SK-N-SH treated with all-trans-retinoic acid at 6 μM for 48 hours (cell line): ENCODE measurements at regions not wholly inside any gene's neighbourhood (a gene's known extent, or its start where the extent isn't known, plus 50 kb on each side); places are given as distances from the start of the nearest gene placed in this dataset.

Experiments used
- ATAC-seq: fragments of 200-7000 bp; cut with Tn5 transposase; 3 replicates; pipeline ENCODE4 v1.9.1; 2020; ENCODE audit warnings: mild to moderate bottlenecking, moderate library complexity
- ARNTL ChIP-seq: fragments of 450-650 bp; formaldehyde crosslinking; IDR thresholded peaks from 2 replicates; pipeline ENCODE4 v1.5.0; 2020; ENCODE audit warnings: low read depth, mild to moderate bottlenecking, moderate library complexity, borderline replicate concordance
- BACH2 ChIP-seq: fragments of 250-450 bp; sonication (Bioruptor Pico); IDR thresholded peaks from 2 replicates; pipeline ENCODE4 v1.9.0; 2021; ENCODE audit warnings: mild to moderate bottlenecking, borderline replicate concordance
- CREB5 ChIP-seq: fragments of 250-450 bp; sonication (Bioruptor Pico); IDR thresholded peaks from 2 replicates; pipeline ENCODE4 v1.5.1; 2020; ENCODE audit warnings: low read depth, mild to moderate bottlenecking, moderate library complexity
- CSDC2 ChIP-seq: fragments of 250-450 bp; sonication (Bioruptor Pico); IDR thresholded peaks from 2 replicates; pipeline ENCODE4 v1.5.0; 2020; ENCODE audit warnings: mild to moderate bottlenecking, moderate library complexity
- ESRRG ChIP-seq: fragments of 250-450 bp; sonication (Bioruptor Pico); IDR thresholded peaks from 2 replicates; pipeline ENCODE4 v1.6.1; 2021; ENCODE audit warnings: mild to moderate bottlenecking
- GLIS3 ChIP-seq: fragments of 250-450 bp; sonication (Bioruptor Pico); IDR thresholded peaks from 2 replicates; pipeline ENCODE4 v1.5.0; 2020; ENCODE audit warnings: mild to moderate bottlenecking, moderate library complexity
- ISL1 ChIP-seq: fragments of 250-450 bp; sonication (Bioruptor Pico); IDR thresholded peaks from 2 replicates; pipeline ENCODE4 v2.1.2; 2022; ENCODE audit warnings: mild to moderate bottlenecking, moderate library complexity
- OSR1 ChIP-seq: fragments of 250-450 bp; sonication (Bioruptor Pico); IDR thresholded peaks from 2 replicates; pipeline ENCODE4 v1.8.0; 2022; ENCODE audit warnings: moderate library complexity, mild to moderate bottlenecking, inconsistent platforms
- POU6F1 ChIP-seq: fragments of 250-450 bp; sonication (Bioruptor Pico); IDR thresholded peaks from 2 replicates; pipeline ENCODE4 v1.8.0; 2021; ENCODE audit warnings: low read depth, mild to moderate bottlenecking, moderate library complexity, borderline replicate concordance
- PPARA ChIP-seq: fragments of 250-450 bp; sonication (Bioruptor Pico); IDR thresholded peaks from 2 replicates; pipeline ENCODE4 v1.5.0; 2020; ENCODE audit warnings: mild to moderate bottlenecking, borderline replicate concordance
- RARB ChIP-seq: fragments of 250-450 bp; sonication (Bioruptor Pico); IDR thresholded peaks from 2 replicates; pipeline ENCODE4 v1.8.0; 2021; ENCODE audit warnings: mild to moderate bottlenecking, moderate library complexity
- SNAI2 ChIP-seq: fragments of 250-450 bp; sonication (Bioruptor Pico); IDR thresholded peaks from 2 replicates; pipeline ENCODE4 v1.5.0; 2020; ENCODE audit warnings: mild to moderate bottlenecking, moderate library complexity
- TCF4 ChIP-seq: fragments of 250-450 bp; sonication (Bioruptor Pico); IDR thresholded peaks from 2 replicates; pipeline ENCODE4 v1.8.0; 2021; ENCODE audit warnings: mild to moderate bottlenecking, moderate library complexity, borderline replicate concordance
- ZC3H10 ChIP-seq: fragments of 250-450 bp; sonication (Bioruptor Pico); IDR thresholded peaks from 2 replicates; pipeline ENCODE4 v1.5.1; 2021; ENCODE audit warnings: mild to moderate bottlenecking, moderate library complexity
- ZFP3 ChIP-seq: fragments of 250-450 bp; sonication (Bioruptor Pico); IDR thresholded peaks from 2 replicates; pipeline ENCODE4 v1.5.0; 2020; ENCODE audit warnings: mild to moderate bottlenecking, moderate library complexity
- ZFP30 ChIP-seq: fragments of 450-650 bp; formaldehyde crosslinking; IDR thresholded peaks from 2 replicates; pipeline ENCODE4 v1.5.0; 2022; ENCODE audit warnings: mild to moderate bottlenecking, moderate library complexity
- ZNF565 ChIP-seq: fragments of 450-650 bp; formaldehyde crosslinking; conservative IDR thresholded peaks from 2 replicates; pipeline ENCODE4 v1.5.0; 2020; ENCODE audit warnings: low read depth, mild to moderate bottlenecking, moderate library complexity
- ZNF70 ChIP-seq: fragments of 450-650 bp; formaldehyde crosslinking; IDR thresholded peaks from 2 replicates; pipeline ENCODE4 v1.5.0; 2020; ENCODE audit warnings: mild to moderate bottlenecking, moderate library complexity
- ZNF8 ChIP-seq: fragments of 450-650 bp; formaldehyde crosslinking; IDR thresholded peaks from 2 replicates; pipeline ENCODE4 v1.5.0; 2020; ENCODE audit warnings: mild to moderate bottlenecking, moderate library complexity
- TF ChIP-seq, protein P1 (sequence below): fragments of 250-450 bp; sonication (Bioruptor Pico); IDR thresholded peaks from 2 replicates; pipeline ENCODE4 v1.5.1; 2021; ENCODE audit warnings: mild to moderate bottlenecking, moderate library complexity
- TF ChIP-seq, protein P2 (sequence below): fragments of 250-450 bp; sonication (Bioruptor Pico); IDR thresholded peaks from 2 replicates; pipeline ENCODE4 v1.5.0; 2020; ENCODE audit warnings: mild to moderate bottlenecking, moderate library complexity

- TF ChIP-seq OSR1 (CRISPR knock-in tag) (no peak), ZNF8 (CRISPR knock-in tag) (no peak), CSDC2 (no peak), RARB (CRISPR knock-in tag) (no peak), SNAI2 (no peak), PPARA (no peak), ZC3H10 (no peak)
These were observed 1374.4 kb upstream of the GJE1 start (continued) for GRCh38 chr6:140758169-140758877.

DNA sequence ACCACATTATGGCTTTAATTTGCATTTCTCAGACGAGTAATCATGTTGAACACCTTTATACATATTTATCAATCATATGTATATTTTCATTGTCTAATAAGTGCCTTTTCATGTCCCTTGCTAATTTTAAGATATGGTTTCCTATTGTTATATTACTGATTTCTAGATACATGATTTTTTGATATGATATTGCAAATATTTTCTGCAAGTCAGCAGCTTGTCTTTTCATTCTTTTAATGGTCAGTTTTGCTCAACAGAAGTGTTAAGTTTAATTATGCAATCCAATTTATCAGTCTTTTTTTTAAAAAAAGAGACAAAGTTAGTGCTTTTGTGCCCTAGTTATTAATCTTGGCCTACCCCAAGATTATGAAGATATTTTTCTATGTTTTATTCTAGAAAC, 1377.8 kb upstream of the CITED2 start:
- ATAC-seq, result no peak
- TF ChIP-seq SNAI2 (no peak), OSR1 (CRISPR knock-in tag) (no peak), GLIS3 (CRISPR knock-in tag) (no peak), RARB (CRISPR knock-in tag) (no peak), BACH2 (CRISPR knock-in tag) (no peak)

DNA sequence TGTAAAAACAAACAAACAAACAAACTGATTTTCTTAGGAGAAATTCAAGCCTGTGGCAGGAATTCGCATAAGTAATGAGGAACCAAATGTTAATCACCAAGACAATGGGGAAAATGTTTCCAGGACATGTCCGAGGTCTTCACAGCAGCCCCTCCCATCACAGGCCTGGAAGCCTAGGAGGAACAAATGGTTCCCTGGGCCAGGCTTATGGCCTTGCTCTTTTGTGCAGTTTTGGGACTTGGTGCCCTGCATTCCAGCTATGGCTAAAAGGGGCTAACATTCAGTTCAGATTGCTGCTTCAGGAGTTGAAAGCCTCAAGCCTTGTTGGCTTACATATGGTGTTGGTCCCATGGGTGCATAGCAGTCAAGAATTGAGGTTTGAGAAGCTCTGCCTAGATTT, 1372.7 kb upstream of the CITED2 start:
- ATAC-seq, result no peak
- TF ChIP-seq, protein P1, sequence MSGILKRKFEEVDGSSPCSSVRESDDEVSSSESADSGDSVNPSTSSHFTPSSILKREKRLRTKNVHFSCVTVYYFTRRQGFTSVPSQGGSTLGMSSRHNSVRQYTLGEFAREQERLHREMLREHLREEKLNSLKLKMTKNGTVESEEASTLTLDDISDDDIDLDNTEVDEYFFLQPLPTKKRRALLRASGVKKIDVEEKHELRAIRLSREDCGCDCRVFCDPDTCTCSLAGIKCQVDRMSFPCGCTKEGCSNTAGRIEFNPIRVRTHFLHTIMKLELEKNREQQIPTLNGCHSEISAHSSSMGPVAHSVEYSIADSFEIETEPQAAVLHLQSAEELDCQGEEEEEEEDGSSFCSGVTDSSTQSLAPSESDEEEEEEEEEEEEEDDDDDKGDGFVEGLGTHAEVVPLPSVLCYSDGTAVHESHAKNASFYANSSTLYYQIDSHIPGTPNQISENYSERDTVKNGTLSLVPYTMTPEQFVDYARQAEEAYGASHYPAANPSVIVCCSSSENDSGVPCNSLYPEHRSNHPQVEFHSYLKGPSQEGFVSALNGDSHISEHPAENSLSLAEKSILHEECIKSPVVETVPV (CRISPR knock-in tag), result no peak
- TF ChIP-seq ZFP30 (CRISPR knock-in tag), result no peak
- TF ChIP-seq SNAI2, result no peak
- no peak for TF ChIP-seq ZNF565 (CRISPR knock-in tag)
- no peak for TF ChIP-seq ISL1 (CRISPR knock-in tag)
- no peak for TF ChIP-seq CREB5
- TF ChIP-seq ZC3H10, result no peak
- no peak for TF ChIP-seq ZFP3 (CRISPR knock-in tag)
- no peak for TF ChIP-seq ZNF8 (CRISPR knock-in tag)
- TF ChIP-seq, protein P2, sequence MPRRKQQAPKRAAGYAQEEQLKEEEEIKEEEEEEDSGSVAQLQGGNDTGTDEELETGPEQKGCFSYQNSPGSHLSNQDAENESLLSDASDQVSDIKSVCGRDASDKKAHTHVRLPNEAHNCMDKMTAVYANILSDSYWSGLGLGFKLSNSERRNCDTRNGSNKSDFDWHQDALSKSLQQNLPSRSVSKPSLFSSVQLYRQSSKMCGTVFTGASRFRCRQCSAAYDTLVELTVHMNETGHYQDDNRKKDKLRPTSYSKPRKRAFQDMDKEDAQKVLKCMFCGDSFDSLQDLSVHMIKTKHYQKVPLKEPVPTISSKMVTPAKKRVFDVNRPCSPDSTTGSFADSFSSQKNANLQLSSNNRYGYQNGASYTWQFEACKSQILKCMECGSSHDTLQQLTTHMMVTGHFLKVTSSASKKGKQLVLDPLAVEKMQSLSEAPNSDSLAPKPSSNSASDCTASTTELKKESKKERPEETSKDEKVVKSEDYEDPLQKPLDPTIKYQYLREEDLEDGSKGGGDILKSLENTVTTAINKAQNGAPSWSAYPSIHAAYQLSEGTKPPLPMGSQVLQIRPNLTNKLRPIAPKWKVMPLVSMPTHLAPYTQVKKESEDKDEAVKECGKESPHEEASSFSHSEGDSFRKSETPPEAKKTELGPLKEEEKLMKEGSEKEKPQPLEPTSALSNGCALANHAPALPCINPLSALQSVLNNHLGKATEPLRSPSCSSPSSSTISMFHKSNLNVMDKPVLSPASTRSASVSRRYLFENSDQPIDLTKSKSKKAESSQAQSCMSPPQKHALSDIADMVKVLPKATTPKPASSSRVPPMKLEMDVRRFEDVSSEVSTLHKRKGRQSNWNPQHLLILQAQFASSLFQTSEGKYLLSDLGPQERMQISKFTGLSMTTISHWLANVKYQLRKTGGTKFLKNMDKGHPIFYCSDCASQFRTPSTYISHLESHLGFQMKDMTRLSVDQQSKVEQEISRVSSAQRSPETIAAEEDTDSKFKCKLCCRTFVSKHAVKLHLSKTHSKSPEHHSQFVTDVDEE (CRISPR knock-in tag), result no peak
- TF ChIP-seq RARB (CRISPR knock-in tag), result no peak
- TF ChIP-seq POU6F1 (CRISPR knock-in tag), result no peak
- TF ChIP-seq ZNF70 (CRISPR knock-in tag), result no peak
- TF ChIP-seq ARNTL, result no peak
- TF ChIP-seq TCF4 (CRISPR knock-in tag), result no peak
- no peak for TF ChIP-seq ESRRG
- no peak for TF ChIP-seq PPARA

DNA sequence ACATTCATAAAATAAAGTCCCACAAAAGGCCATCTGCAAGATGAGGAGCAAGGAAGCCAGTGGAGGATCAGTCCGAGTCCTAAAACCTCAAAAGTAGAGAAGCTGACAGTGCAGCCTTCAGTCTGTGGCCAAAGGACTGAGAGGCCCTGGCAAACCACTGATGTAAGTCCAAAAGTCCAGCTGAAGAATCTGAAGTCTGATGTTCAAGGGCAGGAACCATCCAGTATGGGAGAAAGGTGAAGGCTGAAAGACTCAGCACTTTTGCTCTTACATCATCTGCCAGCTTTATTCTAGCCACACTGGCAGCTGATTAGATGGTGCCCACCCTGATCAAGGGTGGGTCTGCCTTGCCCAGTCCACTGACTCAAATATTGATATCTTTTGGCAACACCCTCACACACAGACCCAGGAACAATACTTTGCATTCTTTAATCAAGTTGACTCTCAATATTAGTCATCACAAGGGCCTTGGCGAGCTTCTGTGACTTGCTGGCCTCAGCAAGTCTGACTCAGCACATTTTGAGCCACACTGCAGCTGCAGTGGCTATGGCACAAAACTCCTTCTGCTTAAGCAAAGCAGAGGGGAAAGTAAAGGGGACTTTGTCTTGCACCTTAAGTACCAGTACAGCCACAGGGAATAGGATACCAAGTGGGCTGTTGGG, 1370.3 kb upstream of the CITED2 start:
- 0 out of 3 replicates have a peak, but pooled peaks have one; percentile 27 for ATAC-seq
- TF ChIP-seq ZFP3 (CRISPR knock-in tag) (no peak), ZC3H10 (no peak), TCF4 (CRISPR knock-in tag) (no peak), ZFP30 (CRISPR knock-in tag) (no peak), ESRRG (no peak), OSR1 (CRISPR knock-in tag) (no peak), ZNF565 (CRISPR knock-in tag) (no peak), ZNF70 (CRISPR knock-in tag) (no peak), ARNTL (no peak), RARB (CRISPR knock-in tag) (no peak), PPARA (no peak), ISL1 (CRISPR knock-in tag) (no peak), BACH2 (CRISPR knock-in tag) (no peak), POU6F1 (CRISPR knock-in tag) (no peak), ZNF8 (CRISPR knock-in tag) (no peak), GLIS3 (CRISPR knock-in tag) (no peak), CSDC2 (no peak)
- TF ChIP-seq, protein P1 (CRISPR knock-in tag), result no peak
